Loucy (cell line): ENCODE measurements at regions not wholly inside any gene's neighbourhood (a gene's known extent, or its start where the extent isn't known, plus 50 kb on each side); places are given as distances from the start of the nearest gene placed in this dataset.

Experiments used
- EZH2phosphoT487 ChIP-seq: fragments of 200-600 bp; IDR thresholded peaks from 2 replicates; pipeline ENCODE4 v1.6.1; 2018; ENCODE audit warnings: antibody characterized with exemption, mild to moderate bottlenecking, moderate library complexity, borderline replicate concordance
- TF ChIP-seq, protein P1 (sequence below): fragments of 200-600 bp; sonication (generic); conservative IDR thresholded peaks from 2 replicates; pipeline ENCODE4 v1.5.1; 2014; ENCODE audit warnings: mild to moderate bottlenecking, antibody characterized with exemption, low read length

DNA sequence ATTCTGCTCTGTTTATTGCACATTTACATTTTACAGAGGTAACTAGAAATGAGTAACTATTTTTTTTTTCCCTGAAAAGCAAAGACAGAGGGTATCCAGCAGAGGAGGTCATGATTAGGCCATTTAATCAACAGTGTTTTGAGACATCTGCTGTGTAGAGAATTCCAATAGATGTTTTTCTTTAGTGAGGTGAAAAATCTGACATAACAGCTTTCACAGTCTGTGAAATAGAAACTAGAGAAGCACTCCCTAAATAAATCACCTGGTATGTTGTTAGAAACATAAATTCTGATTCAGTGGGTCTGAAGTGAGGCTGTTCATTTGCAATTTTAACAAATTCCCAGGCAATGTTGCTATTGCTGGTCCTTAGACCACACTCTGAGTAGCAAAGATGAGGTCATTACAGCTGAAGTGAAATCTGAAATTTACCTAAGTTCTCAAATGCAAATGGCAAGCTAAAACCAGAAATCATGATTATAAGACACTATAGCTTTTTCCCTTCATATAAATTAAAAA lies 329.2 kb upstream of the LRRC3B start:
- TF ChIP-seq, protein P1, sequence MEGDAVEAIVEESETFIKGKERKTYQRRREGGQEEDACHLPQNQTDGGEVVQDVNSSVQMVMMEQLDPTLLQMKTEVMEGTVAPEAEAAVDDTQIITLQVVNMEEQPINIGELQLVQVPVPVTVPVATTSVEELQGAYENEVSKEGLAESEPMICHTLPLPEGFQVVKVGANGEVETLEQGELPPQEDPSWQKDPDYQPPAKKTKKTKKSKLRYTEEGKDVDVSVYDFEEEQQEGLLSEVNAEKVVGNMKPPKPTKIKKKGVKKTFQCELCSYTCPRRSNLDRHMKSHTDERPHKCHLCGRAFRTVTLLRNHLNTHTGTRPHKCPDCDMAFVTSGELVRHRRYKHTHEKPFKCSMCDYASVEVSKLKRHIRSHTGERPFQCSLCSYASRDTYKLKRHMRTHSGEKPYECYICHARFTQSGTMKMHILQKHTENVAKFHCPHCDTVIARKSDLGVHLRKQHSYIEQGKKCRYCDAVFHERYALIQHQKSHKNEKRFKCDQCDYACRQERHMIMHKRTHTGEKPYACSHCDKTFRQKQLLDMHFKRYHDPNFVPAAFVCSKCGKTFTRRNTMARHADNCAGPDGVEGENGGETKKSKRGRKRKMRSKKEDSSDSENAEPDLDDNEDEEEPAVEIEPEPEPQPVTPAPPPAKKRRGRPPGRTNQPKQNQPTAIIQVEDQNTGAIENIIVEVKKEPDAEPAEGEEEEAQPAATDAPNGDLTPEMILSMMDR: no peak
- no peak for TF ChIP-seq EZH2phosphoT487
